NT2/D1 (cell line): ENCODE measurements at regions not wholly inside any gene's neighbourhood (a gene's known extent, or its start where the extent isn't known, plus 50 kb on each side); places are given as distances from the start of the nearest gene placed in this dataset.

Experiments
- DNase-seq: peaks from one replicate; pipeline ENCODE4 v3.0.0-alpha.2; 2011; ENCODE audit warnings: low read depth, low spot score
- H3K27me3 ChIP-seq: 2 replicates; pipeline ENCODE4 v1.6.0; 2011; ENCODE audit warnings: mild to moderate bottlenecking; ENCODE audit not compliant: insufficient read length, insufficient read depth
- H3K36me3 ChIP-seq: 2 replicates; pipeline ENCODE4 v1.6.1; 2011; ENCODE audit warnings: mild to moderate bottlenecking, low read length, mixed read lengths; ENCODE audit not compliant: insufficient read depth, insufficient read length
- H3K4me1 ChIP-seq: 2 replicates; pipeline ENCODE4 v1.5.1; 2011; ENCODE audit not compliant: insufficient read depth, insufficient read length
- H3K4me3 ChIP-seq: 2 replicates; pipeline ENCODE4 v1.5.1; 2011; ENCODE audit warnings: low read depth; ENCODE audit not compliant: insufficient read length
- H3K9ac ChIP-seq: 2 replicates; pipeline ENCODE4 v1.6.0; 2011; ENCODE audit warnings: low read depth; ENCODE audit not compliant: insufficient read length
- H3K9me3 ChIP-seq: 2 replicates; pipeline ENCODE4 v1.5.1; 2011; ENCODE audit warnings: mild to moderate bottlenecking, low read length; ENCODE audit not compliant: insufficient read depth
- SUZ12 ChIP-seq: IDR thresholded peaks from 2 replicates; pipeline ENCODE4 v1.6.1; 2011; ENCODE audit not compliant: insufficient read length, insufficient read depth; ENCODE audit errors: extremely low read depth
- YY1 ChIP-seq: IDR thresholded peaks from 2 replicates; pipeline ENCODE4 v1.6.1; 2011; ENCODE audit not compliant: insufficient read length, insufficient read depth
- ZNF274 ChIP-seq: IDR thresholded peaks from 2 replicates; pipeline ENCODE4 v1.6.1; 2011; ENCODE audit warnings: mild to moderate bottlenecking, low read depth, low read length

DNA sequence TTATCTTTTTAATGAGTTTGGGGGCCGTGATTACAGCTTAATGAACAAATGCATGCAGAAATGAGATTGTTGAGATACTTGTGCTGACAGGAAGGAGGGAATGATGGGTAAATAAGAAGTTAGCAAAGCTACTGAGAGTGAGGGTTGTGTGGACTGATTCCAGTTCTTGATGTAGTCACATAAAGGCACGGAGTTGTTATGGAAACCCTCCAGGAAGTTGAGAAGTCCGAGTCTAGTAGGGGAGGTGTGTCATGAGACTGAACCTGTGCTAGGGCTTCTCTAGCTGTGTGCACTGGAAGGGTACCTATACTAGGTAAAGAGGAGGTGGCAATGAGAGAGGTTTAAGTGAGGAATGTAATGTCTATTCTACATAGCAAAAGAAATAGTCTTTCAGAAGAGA, 475.7 kb downstream of the USP25 start:
- TF ChIP-seq ZNF274 (no peak), SUZ12 (no peak), YY1 (no peak)
- Histone ChIP-seq H3K4me1 (no peaks in the 10 kb centered on the region), H3K9ac (no peak overlapping the region)

DNA sequence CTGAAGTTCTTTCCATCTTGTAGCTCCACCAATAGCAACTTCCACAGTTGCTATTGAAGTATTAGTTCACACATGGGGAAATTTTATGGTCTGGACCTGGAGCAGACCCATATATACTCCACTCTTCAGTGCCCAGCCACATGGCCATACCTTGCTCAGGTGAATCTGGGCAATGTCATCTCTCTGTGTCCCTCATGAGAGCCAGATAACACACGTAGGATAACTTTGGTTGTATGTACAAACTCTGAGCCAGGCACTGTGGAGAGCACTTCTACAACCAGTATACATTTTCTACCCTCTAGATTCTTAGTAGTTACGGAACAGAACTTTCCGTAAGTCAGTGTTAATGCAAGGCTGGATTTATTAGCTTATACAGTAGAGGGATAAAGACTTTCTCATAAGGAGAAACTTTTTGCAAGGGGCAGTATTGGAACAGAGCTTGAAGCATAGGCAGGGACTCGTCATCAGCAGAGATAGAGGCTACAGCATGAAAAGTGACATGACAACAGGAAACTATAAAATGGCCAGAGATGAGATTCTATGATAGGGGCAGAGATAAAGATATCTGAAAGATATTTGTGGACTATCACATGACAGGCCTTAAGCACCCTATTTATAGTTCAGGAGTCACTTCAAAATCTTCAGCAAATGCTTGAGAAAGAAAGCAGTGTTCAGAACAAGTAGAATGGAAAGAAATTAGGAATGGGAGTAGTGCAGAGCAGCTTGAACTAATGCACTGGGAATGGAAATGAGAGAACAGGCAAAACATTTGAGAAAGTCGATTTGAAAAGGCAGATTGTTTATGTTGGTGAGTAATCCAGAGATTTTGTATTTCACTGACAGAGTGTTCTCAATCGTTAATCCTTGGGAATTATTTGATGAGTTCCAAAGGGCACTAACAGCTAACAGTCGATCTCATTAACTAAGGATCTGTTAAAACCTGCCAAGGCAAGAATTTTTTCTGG, 481.8 kb downstream of the USP25 start:
- Histone ChIP-seq H3K27me3 (no peaks in the 10 kb centered on the region), H3K4me1 (no peaks in the 10 kb centered on the region), H3K9ac (no peak overlapping the region), H3K9me3 (no peaks in the 10 kb centered on the region), H3K36me3 (no peaks in the 10 kb centered on the region), H3K4me3 (no peak overlapping the region)
- no peak for DNase-seq
- no peak for TF ChIP-seq YY1
- no peak for TF ChIP-seq ZNF274
- no peak for TF ChIP-seq SUZ12

More for the DNA sequence above, 475.7 kb downstream of the USP25 start:
- no peaks in the 10 kb centered on the region for H3K36me3 ChIP-seq
- H3K4me3 ChIP-seq, result no peak overlapping the region
- H3K27me3 ChIP-seq, result no peaks in the 10 kb centered on the region
- no peaks in the 10 kb centered on the region for H3K9me3 ChIP-seq
- DNase-seq, result no peak

GRCh38 chr21:16213518-16213917, 483.7 kb downstream of the USP25 start:
- Histone ChIP-seq H3K27me3 (no peaks in the 10 kb centered on the region), H3K4me3 (no peak overlapping the region), H3K9me3 (no peaks in the 10 kb centered on the region), H3K9ac (no peak overlapping the region), H3K36me3 (no peaks in the 10 kb centered on the region), H3K4me1 (no peaks in the 10 kb centered on the region)
- no peak for DNase-seq
- no peak for TF ChIP-seq SUZ12
- TF ChIP-seq YY1, result no peak
- TF ChIP-seq ZNF274, result no peak

GRCh38 chr21:16215193-16215592, 485.4 kb downstream of the USP25 start:
- DNase-seq, result no peak
- Histone ChIP-seq H3K36me3 (no peaks in the 10 kb centered on the region), H3K27me3 (no peaks in the 10 kb centered on the region), H3K9ac (no peak overlapping the region), H3K9me3 (no peaks in the 10 kb centered on the region), H3K4me1 (no peaks in the 10 kb centered on the region), H3K4me3 (no peak overlapping the region)
- no peak for TF ChIP-seq YY1
- no peak for TF ChIP-seq SUZ12
- TF ChIP-seq ZNF274, result no peak

- H3K36me3 ChIP-seq, result no peaks in the 10 kb centered on the region
- H3K4me3 ChIP-seq, result no peak overlapping the region
- no peaks in the 10 kb centered on the region for H3K27me3 ChIP-seq
- H3K9ac ChIP-seq, result no peak overlapping the region
- TF ChIP-seq ZNF274 (no peak), YY1 (no peak)
- no peaks in the 10 kb centered on the region for H3K4me1 ChIP-seq
- no peaks in the 10 kb centered on the region for H3K9me3 ChIP-seq
- no peak for DNase-seq
Observed at GRCh38 chr21:16215663-16216183, 485.9 kb downstream of the USP25 start.

GRCh38 chr21:16216288-16216962, 486.6 kb downstream of the USP25 start:
- Histone ChIP-seq H3K9ac (no peak overlapping the region), H3K4me3 (no peak overlapping the region), H3K36me3 (no peaks in the 10 kb centered on the region), H3K9me3 (no peaks in the 10 kb centered on the region), H3K27me3 (no peaks in the 10 kb centered on the region), H3K4me1 (no peaks in the 10 kb centered on the region)
- DNase-seq, result no peak
- TF ChIP-seq SUZ12 (no peak), YY1 (no peak)
